NCI-H526 treated with DMSO at 0.1 percent for 48 hours (cell line): ENCODE measurements at regions not wholly inside any gene's neighbourhood (a gene's known extent, or its start where the extent isn't known, plus 50 kb on each side); places are given as distances from the start of the nearest gene placed in this dataset.
"Not testable (repeated sequence)": the region's sequence is repeated elsewhere in the genome, so short reads cannot be mapped to it uniquely, and the experiment has no call there.

Experiments used
- DNase-seq: peaks from one replicate; lab custom pipeline; 2025; lab: John Stamatoyannopoulos, UW

GRCh38 chr7:69439636-69440325 is 158.5 kb upstream of the AUTS2 start:
- DNase-seq: no peak

- DNase-seq: no peak
Measured at GRCh38 chr7:69440976-69441375, 157.3 kb upstream of the AUTS2 start.

- DNase-seq: no peak
Measured at GRCh38 chr7:69443136-69443535, 155.1 kb upstream of the AUTS2 start.

- no peak for DNase-seq
Measured at GRCh38 chr7:69445541-69445940, 152.7 kb upstream of the AUTS2 start.

GRCh38 chr7:69446213-69446612 is 152.1 kb upstream of the AUTS2 start:
- not testable (repeated sequence) for DNase-seq

GRCh38 chr7:69448071-69448470 is 150.2 kb upstream of the AUTS2 start:
- no peak for DNase-seq

GRCh38 chr7:69450456-69450855 is 147.8 kb upstream of the AUTS2 start:
- DNase-seq: no peak

- no peak for DNase-seq
Measured at GRCh38 chr7:69451715-69452114, 146.6 kb upstream of the AUTS2 start.

- no peak for DNase-seq
Measured at GRCh38 chr7:69452797-69453196, 145.5 kb upstream of the AUTS2 start.

GRCh38 chr7:69457595-69458504 is 140.4 kb upstream of the AUTS2 start:
- DNase-seq: no peak

- no peak for DNase-seq
Measured at GRCh38 chr7:69464035-69464434, 134.2 kb upstream of the AUTS2 start.

GRCh38 chr7:69465262-69465661 is 133.0 kb upstream of the AUTS2 start:
- DNase-seq: no peak

- DNase-seq: no peak
Measured at GRCh38 chr7:69467826-69468225, 130.4 kb upstream of the AUTS2 start.

GRCh38 chr7:69476416-69476815 is 121.9 kb upstream of the AUTS2 start:
- DNase-seq: no peak

- no peak for DNase-seq
Measured at GRCh38 chr7:69482676-69483075, 115.6 kb upstream of the AUTS2 start.

- DNase-seq: no peak
Measured at GRCh38 chr7:69489533-69489932, 108.7 kb upstream of the AUTS2 start.

GRCh38 chr7:69498671-69499070 is 99.6 kb upstream of the AUTS2 start:
- no peak for DNase-seq

- no peak for DNase-seq
Measured at GRCh38 chr7:69502358-69502757, 95.9 kb upstream of the AUTS2 start.

GRCh38 chr7:69504733-69505420 is 93.4 kb upstream of the AUTS2 start:
- no peak for DNase-seq

- DNase-seq: no peak
Measured at GRCh38 chr7:69508736-69509135, 89.5 kb upstream of the AUTS2 start.

GRCh38 chr7:69510114-69510513 is 88.2 kb upstream of the AUTS2 start:
- no peak for DNase-seq

GRCh38 chr7:69515495-69516212 is 82.6 kb upstream of the AUTS2 start:
- no peak for DNase-seq
